8988T (cell line): ENCODE measurements at regions not wholly inside any gene's neighbourhood (a gene's known extent, or its start where the extent isn't known, plus 50 kb on each side); places are given as distances from the start of the nearest gene placed in this dataset.
"Not testable (repeated sequence)": the region's sequence is repeated elsewhere in the genome, so short reads cannot be mapped to it uniquely, and the experiment has no call there.

ENCODE experiments used
- DNase-seq: peaks from one replicate; pipeline ENCODE4 v3.0.0; 2011

- no peak for DNase-seq
Measured at GRCh38 chr12:74292351-74293194, 245.1 kb upstream of the ATXN7L3B start.

GRCh38 chr12:74293689-74294131 lies 243.9 kb upstream of the ATXN7L3B start:
- no peak for DNase-seq

GRCh38 chr12:74317078-74317601 lies 220.5 kb upstream of the ATXN7L3B start:
- no peak for DNase-seq

- DNase-seq, result no peak
Measured at GRCh38 chr12:74317741-74318140, 219.9 kb upstream of the ATXN7L3B start.

- DNase-seq, result no peak
Measured at GRCh38 chr12:74319886-74320285, 217.7 kb upstream of the ATXN7L3B start.

- DNase-seq, result no peak
Measured at GRCh38 chr12:74321381-74321780, 216.3 kb upstream of the ATXN7L3B start.

- no peak for DNase-seq
Measured at GRCh38 chr12:74322792-74323191, 214.8 kb upstream of the ATXN7L3B start.

GRCh38 chr12:74328623-74329022 lies 209.0 kb upstream of the ATXN7L3B start:
- DNase-seq, result no peak

- DNase-seq, result no peak
Measured at GRCh38 chr12:74334780-74335179, 202.9 kb upstream of the ATXN7L3B start.

GRCh38 chr12:74337951-74338350 lies 199.7 kb upstream of the ATXN7L3B start:
- DNase-seq, result no peak

GRCh38 chr12:74339211-74339610 lies 198.4 kb upstream of the ATXN7L3B start:
- DNase-seq, result no peak

GRCh38 chr12:74349925-74350324 lies 187.7 kb upstream of the ATXN7L3B start:
- DNase-seq, result no peak

GRCh38 chr12:74365178-74365964 lies 172.3 kb upstream of the ATXN7L3B start:
- DNase-seq, result no peak

- no peak for DNase-seq
Measured at GRCh38 chr12:74370608-74371216, 166.9 kb upstream of the ATXN7L3B start.

GRCh38 chr12:74379114-74379513 lies 158.5 kb upstream of the ATXN7L3B start:
- no peak for DNase-seq

- DNase-seq, result no peak
Measured at GRCh38 chr12:74381958-74382357, 155.7 kb upstream of the ATXN7L3B start.

GRCh38 chr12:74382983-74383382 lies 154.7 kb upstream of the ATXN7L3B start:
- DNase-seq, result no peak

- no peak for DNase-seq
Measured at GRCh38 chr12:74391283-74391682, 146.4 kb upstream of the ATXN7L3B start.

- DNase-seq, result no peak
Measured at GRCh38 chr12:74393272-74393671, 144.4 kb upstream of the ATXN7L3B start.

- DNase-seq, result no peak
Measured at GRCh38 chr12:74394647-74395046, 143.0 kb upstream of the ATXN7L3B start.

- no peak for DNase-seq
Measured at GRCh38 chr12:74401035-74401434, 136.6 kb upstream of the ATXN7L3B start.

- DNase-seq, result no peak
Measured at GRCh38 chr12:74401966-74402365, 135.7 kb upstream of the ATXN7L3B start.

- DNase-seq, result not testable (repeated sequence)
Measured at GRCh38 chr12:74403221-74403470, 134.5 kb upstream of the ATXN7L3B start.
